HFF-Myc (cell line): ENCODE measurements at regions not wholly inside any gene's neighbourhood (a gene's known extent, or its start where the extent isn't known, plus 50 kb on each side); places are given as distances from the start of the nearest gene placed in this dataset.

ENCODE experiments used
- DNase-seq: peaks from one replicate; pipeline ENCODE4 v3.0.0-alpha.2; 2011; ENCODE audit warnings: low read depth; ENCODE audit errors: extremely low read depth
- H3K4me3 ChIP-seq: replicated peaks from 2 replicates; pipeline ENCODE4 v1.5.1; 2011; ENCODE audit warnings: low read depth, mild to moderate bottlenecking, control low read depth, low read length
- TF ChIP-seq, protein P1 (sequence below): IDR thresholded peaks from 2 replicates; pipeline ENCODE4 v1.5.1; 2012; ENCODE audit warnings: mild to moderate bottlenecking, low read depth, low read length, control low read depth; ENCODE audit errors: missing control alignments

DNA sequence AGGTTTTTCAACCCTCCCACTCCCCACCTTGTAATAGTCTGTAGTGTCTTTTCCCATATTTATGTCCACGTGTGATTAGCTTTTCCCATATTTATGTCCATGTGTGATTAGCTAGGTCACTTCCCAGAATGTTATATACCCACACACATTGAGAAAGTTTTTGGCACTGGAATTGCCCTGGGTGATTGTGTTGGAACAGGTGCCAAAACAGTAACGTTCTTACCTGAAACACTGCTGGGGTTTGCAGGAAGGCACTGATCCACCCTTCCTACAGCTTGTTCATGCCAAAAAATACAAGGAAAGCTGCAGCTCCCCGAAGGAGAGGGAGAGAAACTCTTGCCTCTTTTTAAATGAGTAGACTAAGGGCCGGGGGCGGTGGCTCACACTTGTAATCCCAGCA, 68.0 kb upstream of the CXADR start:
- TF ChIP-seq, protein P1, sequence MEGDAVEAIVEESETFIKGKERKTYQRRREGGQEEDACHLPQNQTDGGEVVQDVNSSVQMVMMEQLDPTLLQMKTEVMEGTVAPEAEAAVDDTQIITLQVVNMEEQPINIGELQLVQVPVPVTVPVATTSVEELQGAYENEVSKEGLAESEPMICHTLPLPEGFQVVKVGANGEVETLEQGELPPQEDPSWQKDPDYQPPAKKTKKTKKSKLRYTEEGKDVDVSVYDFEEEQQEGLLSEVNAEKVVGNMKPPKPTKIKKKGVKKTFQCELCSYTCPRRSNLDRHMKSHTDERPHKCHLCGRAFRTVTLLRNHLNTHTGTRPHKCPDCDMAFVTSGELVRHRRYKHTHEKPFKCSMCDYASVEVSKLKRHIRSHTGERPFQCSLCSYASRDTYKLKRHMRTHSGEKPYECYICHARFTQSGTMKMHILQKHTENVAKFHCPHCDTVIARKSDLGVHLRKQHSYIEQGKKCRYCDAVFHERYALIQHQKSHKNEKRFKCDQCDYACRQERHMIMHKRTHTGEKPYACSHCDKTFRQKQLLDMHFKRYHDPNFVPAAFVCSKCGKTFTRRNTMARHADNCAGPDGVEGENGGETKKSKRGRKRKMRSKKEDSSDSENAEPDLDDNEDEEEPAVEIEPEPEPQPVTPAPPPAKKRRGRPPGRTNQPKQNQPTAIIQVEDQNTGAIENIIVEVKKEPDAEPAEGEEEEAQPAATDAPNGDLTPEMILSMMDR: no peak
- DNase-seq: no peak
- H3K4me3 ChIP-seq: no peak overlapping the region

DNA sequence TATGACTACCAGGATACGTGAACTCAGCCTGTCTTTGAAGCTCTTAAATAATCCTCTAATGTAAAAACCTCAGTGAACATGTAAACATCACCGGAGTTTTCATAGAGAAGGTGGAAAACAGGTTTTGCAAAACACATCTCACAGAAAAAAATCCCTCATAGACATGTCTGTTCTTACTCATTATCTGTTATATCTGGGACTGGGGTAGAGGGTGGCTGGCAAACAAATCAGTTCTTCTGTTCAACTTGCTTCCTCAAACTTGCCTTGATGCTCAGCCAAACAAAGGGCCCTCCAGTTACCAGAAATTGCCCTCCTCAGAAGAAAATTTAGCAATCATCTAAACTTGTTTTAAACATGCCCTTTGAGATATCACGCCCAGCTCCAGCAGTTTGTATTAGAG, 66.1 kb upstream of the CXADR start:
- DNase-seq: no peak
- no peak overlapping the region for H3K4me3 ChIP-seq
- TF ChIP-seq, protein P1: no peak

DNA sequence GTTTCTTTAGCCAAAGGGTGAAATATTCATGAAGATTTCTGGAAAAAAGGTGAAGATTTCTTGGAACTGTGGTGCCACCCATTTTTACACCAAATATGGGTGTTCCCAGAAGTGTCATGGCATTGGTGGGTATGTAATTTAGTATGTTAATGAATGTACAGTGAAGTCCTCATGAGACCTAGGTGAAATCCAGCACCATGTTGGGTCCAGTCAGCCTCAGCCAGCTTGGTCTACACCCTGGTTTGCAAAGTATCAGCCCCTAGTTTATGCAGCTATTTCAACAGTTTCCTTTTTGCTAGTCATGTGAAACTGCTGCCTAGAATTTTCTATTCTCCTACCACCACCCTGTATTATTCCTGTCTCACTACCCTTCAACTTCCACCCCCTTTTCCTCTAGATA, 63.1 kb upstream of the CXADR start:
- DNase-seq: no peak
- H3K4me3 ChIP-seq: no peak overlapping the region
- TF ChIP-seq, protein P1: no peak

DNA sequence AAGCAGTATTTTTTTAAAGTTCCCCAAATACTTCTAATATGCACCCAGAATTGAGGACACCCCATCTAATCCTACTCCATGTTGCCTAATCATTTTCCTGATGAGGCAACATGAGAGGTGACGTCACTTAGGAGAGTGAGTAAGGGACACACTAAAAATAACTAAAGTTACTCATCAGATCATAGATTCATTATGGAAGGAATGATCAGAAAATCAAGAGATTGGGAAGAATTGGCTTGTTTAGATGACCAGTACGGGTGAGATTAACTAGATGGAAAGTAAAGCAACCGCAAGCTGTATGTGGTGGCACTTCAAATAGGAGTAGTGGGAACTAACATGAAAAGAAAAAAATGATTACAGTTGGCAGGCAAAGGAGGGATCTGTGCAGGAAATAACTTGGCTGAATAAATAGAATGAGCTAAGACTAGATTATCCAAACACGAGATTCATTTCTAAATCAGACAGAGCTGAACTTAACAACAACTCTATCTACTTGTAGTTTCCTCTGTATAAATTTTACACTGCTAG, 61.4 kb upstream of the CXADR start:
- no peak overlapping the region for H3K4me3 ChIP-seq
- DNase-seq: no peak

DNA sequence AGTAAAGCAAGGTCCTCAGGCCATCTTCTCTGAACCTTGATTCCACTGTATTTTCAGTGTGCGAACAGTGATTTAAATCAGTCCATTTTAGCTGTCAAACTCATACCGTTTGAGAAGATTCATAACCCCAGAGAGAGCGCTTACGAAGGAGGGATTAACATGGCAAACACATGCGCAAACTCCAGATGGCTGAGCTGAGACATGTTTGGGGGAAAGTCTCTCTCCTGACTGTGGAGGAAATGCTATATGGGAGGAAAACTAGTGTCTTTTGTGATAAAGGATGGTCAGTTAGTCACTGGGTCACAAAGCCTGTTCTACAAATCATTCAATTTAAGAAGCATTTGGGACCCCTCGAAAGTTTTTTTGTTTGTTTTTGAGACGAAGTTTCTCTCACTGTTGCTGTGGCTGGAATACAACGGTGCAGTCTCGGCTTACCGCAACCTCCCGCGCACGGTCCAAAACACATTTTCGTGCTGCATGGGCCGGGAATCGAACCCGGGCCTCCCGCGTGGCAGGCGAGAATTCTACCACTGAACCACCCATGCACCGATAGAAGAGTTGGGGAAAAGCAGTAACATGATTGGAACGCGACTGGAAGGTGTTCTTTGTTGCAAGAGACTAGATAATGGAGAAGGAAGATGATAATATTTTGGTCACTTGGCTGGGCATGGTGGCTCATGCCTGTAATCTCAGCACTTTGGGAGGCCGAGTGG, 58.4 kb upstream of the CXADR start:
- H3K4me3 ChIP-seq: peak overlapping the region; percentile 12; the same call in 1 of the 2 replicates
- TF ChIP-seq, protein P1: no peak
- DNase-seq: peak; percentile 89

More for the DNA sequence above, 61.4 kb upstream of the CXADR start:
- TF ChIP-seq, protein P1: no peak

DNA sequence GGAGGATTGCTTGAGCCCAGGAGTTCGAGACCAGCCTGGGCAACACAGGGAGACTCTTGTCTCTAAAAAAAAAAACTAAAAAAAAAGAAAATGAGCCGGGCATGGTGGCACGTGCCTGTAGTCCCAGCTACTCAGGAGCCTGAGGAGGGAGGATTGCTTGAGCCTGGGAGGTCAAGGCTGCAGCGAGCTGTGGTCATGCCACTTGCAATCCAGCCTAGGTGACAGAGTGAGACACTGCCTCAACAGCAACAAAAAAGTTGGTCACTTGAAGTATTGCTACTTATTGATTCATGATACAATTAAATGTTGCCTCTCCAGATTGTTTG, 57.9 kb upstream of the CXADR start:
- peak overlapping the region; percentile 12; the same call in 1 of the 2 replicates for H3K4me3 ChIP-seq
- TF ChIP-seq, protein P1: no peak

More for the DNA sequence above, 57.9 kb upstream of the CXADR start:
- DNase-seq: no peak
